ENCODE measurements at regions not wholly inside any gene's neighbourhood (a gene's known extent, or its start where the extent isn't known, plus 50 kb on each side); places are given as distances from the start of the nearest gene placed in this dataset.

DNA sequence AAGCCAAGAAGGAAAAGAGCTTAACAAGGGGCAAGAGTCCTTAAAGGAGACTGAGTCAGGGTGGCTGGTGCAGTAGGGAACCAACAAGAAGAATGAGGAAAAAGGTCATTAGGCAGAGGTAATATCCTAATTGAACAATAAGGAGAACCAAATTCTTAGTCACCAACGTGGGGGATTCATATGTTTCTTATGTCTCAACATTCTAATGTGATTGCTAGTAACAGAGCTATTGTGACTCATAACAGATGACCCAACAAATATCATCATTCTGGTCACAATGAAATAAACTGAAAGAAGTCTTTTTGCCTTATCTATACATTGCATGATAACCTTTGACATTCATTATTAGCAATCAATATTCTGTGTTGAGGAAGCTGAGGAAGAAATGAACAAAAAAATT lies 101.6 kb downstream of the RAP2A start:
- no peak for TF ChIP-seq POLR2A (IDR thresholded peaks at IDR 0.05)
- TF ChIP-seq, protein P1, sequence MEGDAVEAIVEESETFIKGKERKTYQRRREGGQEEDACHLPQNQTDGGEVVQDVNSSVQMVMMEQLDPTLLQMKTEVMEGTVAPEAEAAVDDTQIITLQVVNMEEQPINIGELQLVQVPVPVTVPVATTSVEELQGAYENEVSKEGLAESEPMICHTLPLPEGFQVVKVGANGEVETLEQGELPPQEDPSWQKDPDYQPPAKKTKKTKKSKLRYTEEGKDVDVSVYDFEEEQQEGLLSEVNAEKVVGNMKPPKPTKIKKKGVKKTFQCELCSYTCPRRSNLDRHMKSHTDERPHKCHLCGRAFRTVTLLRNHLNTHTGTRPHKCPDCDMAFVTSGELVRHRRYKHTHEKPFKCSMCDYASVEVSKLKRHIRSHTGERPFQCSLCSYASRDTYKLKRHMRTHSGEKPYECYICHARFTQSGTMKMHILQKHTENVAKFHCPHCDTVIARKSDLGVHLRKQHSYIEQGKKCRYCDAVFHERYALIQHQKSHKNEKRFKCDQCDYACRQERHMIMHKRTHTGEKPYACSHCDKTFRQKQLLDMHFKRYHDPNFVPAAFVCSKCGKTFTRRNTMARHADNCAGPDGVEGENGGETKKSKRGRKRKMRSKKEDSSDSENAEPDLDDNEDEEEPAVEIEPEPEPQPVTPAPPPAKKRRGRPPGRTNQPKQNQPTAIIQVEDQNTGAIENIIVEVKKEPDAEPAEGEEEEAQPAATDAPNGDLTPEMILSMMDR (IDR thresholded peaks at IDR 0.05) = no peak
- no peak for TF ChIP-seq POLR2AphosphoS5 (IDR thresholded peaks at IDR 0.05; ENCODE audit: insufficient read depth in 1 of 2, low read depth in 1 of 2)

All from vagina (tissue), 2 donors.